ENCODE measurements at regions not wholly inside any gene's neighbourhood (a gene's known extent, or its start where the extent isn't known, plus 50 kb on each side); places are given as distances from the start of the nearest gene placed in this dataset.

- H3K4me1 ChIP-seq (ENCODE audit: control insufficient read depth, insufficient read depth, low read length), result peaks cover 8% of the 10 kb centered on the region
- no peaks in the 10 kb centered on the region for H3K36me3 Mint-ChIP-seq (ENCODE audit: low read depth)
- no peaks in the 10 kb centered on the region for H3K9me3 ChIP-seq (ENCODE audit: control insufficient read depth, low read length)
- peaks cover 9% of the 10 kb centered on the region for H3K9me3 Mint-ChIP-seq
- no peak overlapping the region for H3K4me3 ChIP-seq (ENCODE audit: low read length)
- no peaks in the 10 kb centered on the region for H3K36me3 ChIP-seq (ENCODE audit: control insufficient read depth, insufficient read depth, low read length)
- H3K4me1 Mint-ChIP-seq, result peaks cover 2% of the 10 kb centered on the region
- no peak for TF ChIP-seq CTCF (conservative IDR thresholded peaks at IDR 0.05)
- H3K9ac ChIP-seq (ENCODE audit: extremely low read depth, low read length, poor library complexity, severe bottlenecking), result no peak overlapping the region
- no peak overlapping the region for H3K27ac ChIP-seq (ENCODE audit: low read depth, low read length)
- no peaks in the 10 kb centered on the region for H3K27me3 Mint-ChIP-seq (ENCODE audit: insufficient read depth)
- 86 to 90% methylated on average over 1 of the region's 1 CpG for WGBS, 2 experiments (ENCODE audit: insufficient coverage in 1 of 2, insufficient read length in 1 of 2)
- DNase-seq, result no peak
- H3K27ac Mint-ChIP-seq, result no peak overlapping the region
- no peak overlapping the region for H3K4me3 Mint-ChIP-seq
- H3K27me3 ChIP-seq (ENCODE audit: control insufficient read depth, insufficient read depth, low read length, poor library complexity, severe bottlenecking), result no peaks in the 10 kb centered on the region
These were observed 433.1 kb downstream of the HTR7 start for GRCh38 chr10:90424730-90425129.

GRCh38 chr10:90430186-90430585, 427.7 kb downstream of the HTR7 start:
- Histone ChIP-seq H3K9ac (ENCODE audit: extremely low read depth, low read length, poor library complexity, severe bottlenecking) (no peak overlapping the region), H3K36me3 (ENCODE audit: control insufficient read depth, insufficient read depth, low read length) (no peaks in the 10 kb centered on the region), H3K4me3 (ENCODE audit: low read length) (no peak overlapping the region), H3K9me3 (ENCODE audit: control insufficient read depth, low read length) (peaks cover 18% of the 10 kb centered on the region), H3K27ac (ENCODE audit: low read depth, low read length) (no peak overlapping the region), H3K27me3 (ENCODE audit: control insufficient read depth, insufficient read depth, low read length, poor library complexity, severe bottlenecking) (no peaks in the 10 kb centered on the region), H3K4me1 (ENCODE audit: control insufficient read depth, insufficient read depth, low read length) (no peaks in the 10 kb centered on the region)
- Mint-ChIP-seq H3K36me3 (ENCODE audit: low read depth) (no peaks in the 10 kb centered on the region), H3K27me3 (ENCODE audit: insufficient read depth) (no peaks in the 10 kb centered on the region), H3K4me1 (peaks cover 9% of the 10 kb centered on the region), H3K4me3 (no peak overlapping the region), H3K9me3 (peaks cover 4% of the 10 kb centered on the region), H3K27ac (no peak overlapping the region)
- no peak for DNase-seq
- 71 to 88% methylated on average over 1 of the region's 1 CpG for WGBS, 2 experiments (ENCODE audit: insufficient coverage in 1 of 2, insufficient read length in 1 of 2)
- no peak for TF ChIP-seq CTCF (conservative IDR thresholded peaks at IDR 0.05)

- no peak for TF ChIP-seq CTCF (conservative IDR thresholded peaks at IDR 0.05)
- Mint-ChIP-seq H3K36me3 (ENCODE audit: low read depth) (no peaks in the 10 kb centered on the region), H3K4me1 (peaks cover 9% of the 10 kb centered on the region), H3K9me3 (peaks cover 4% of the 10 kb centered on the region), H3K4me3 (no peak overlapping the region), H3K27ac (no peak overlapping the region), H3K27me3 (ENCODE audit: insufficient read depth) (no peaks in the 10 kb centered on the region)
- Histone ChIP-seq H3K27ac (ENCODE audit: low read depth, low read length) (no peak overlapping the region), H3K27me3 (ENCODE audit: control insufficient read depth, insufficient read depth, low read length, poor library complexity, severe bottlenecking) (no peaks in the 10 kb centered on the region), H3K9ac (ENCODE audit: extremely low read depth, low read length, poor library complexity, severe bottlenecking) (no peak overlapping the region), H3K4me3 (ENCODE audit: low read length) (no peak overlapping the region), H3K9me3 (ENCODE audit: control insufficient read depth, low read length) (peaks cover 18% of the 10 kb centered on the region), H3K36me3 (ENCODE audit: control insufficient read depth, insufficient read depth, low read length) (no peaks in the 10 kb centered on the region), H3K4me1 (ENCODE audit: control insufficient read depth, insufficient read depth, low read length) (no peaks in the 10 kb centered on the region)
- DNase-seq, result no peak
These were observed 425.0 kb downstream of the HTR7 start for GRCh38 chr10:90432866-90433265.
